HG02623 (cell line): ENCODE measurements at regions not wholly inside any gene's neighbourhood (a gene's known extent, or its start where the extent isn't known, plus 50 kb on each side); places are given as distances from the start of the nearest gene placed in this dataset.

ENCODE experiments used
- ATAC-seq: cut with Tn5 transposase; IDR thresholded peaks from one replicate; pipeline ENCODE4 v1.9.1; 2021; ENCODE audit warnings: moderate library complexity; ENCODE audit not compliant: unreplicated experiment

DNA sequence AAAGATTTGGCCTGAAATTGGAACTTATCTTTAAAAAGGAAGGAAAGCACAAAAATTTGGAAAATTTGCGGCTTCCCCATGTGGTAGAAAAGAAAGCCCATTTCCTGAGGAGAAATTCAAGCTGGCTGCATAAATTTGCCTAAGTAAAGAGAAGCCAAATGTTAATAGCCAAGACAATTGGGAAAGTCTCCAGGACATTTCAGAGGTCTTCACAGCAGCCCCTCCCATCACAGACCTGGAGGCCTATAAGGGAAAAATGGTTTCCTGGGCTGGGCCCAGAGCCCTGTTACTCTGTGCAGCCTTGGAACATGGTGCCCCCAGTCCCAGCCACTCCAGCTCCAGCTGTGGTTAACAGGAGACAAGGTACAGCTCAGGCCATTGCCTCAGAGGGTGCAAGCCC is 736.5 kb downstream of the HACE1 start:
- no peak for ATAC-seq

DNA sequence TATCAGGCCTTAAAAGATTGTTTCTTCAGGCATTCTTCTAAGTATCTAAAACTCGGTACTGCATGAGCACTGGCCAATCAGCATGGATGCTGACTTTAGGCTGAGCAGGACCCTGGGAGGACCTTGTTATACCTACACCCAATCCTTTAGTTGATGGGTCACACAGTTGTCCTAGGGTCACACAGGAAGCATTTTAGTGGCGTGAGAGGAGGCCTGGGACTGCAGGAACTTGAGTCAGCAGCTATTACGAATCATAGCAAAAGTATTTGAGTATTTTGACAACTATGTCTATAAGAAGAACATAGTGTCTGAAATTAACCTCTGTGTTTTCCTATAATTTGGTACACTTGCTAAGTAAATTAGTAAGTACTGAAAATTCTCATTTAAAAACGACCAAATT is 741.4 kb downstream of the HACE1 start:
- no peak for ATAC-seq

DNA sequence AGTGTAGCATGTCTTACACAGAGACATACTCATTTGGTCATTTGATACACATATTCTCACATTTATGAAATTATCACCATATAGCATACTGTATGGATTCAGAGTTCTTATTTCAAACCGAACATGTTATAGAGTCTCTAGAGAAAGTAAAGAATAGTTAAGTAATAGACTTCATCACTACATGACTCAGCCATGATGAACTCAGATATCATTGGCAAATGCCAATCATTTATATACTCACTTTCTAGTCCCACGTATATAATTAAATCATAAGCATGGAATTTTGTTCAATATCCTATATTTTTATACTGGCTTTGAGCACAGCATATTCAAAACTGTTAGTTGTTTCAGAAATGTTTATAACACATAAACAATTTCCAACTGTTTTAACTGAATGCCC is 749.9 kb downstream of the HACE1 start:
- no peak for ATAC-seq

DNA sequence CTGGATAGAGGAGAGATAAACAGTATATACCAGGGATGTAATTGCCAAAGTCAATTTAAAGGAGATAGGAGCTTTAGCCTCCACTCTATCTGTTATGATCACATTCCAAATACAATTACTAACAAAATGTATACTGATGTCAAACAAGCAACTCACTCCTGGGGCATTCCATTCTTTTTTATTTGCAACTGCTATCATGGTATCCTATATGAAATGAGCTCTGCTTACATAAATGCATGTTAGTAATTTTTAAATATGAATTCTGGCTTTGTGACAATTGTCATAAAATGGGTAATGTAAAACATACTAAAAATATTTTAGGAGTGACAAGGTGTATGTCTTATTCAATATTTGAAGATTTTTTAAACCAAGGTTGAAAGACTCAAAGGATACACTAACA is 751.1 kb downstream of the HACE1 start:
- ATAC-seq: no peak

DNA sequence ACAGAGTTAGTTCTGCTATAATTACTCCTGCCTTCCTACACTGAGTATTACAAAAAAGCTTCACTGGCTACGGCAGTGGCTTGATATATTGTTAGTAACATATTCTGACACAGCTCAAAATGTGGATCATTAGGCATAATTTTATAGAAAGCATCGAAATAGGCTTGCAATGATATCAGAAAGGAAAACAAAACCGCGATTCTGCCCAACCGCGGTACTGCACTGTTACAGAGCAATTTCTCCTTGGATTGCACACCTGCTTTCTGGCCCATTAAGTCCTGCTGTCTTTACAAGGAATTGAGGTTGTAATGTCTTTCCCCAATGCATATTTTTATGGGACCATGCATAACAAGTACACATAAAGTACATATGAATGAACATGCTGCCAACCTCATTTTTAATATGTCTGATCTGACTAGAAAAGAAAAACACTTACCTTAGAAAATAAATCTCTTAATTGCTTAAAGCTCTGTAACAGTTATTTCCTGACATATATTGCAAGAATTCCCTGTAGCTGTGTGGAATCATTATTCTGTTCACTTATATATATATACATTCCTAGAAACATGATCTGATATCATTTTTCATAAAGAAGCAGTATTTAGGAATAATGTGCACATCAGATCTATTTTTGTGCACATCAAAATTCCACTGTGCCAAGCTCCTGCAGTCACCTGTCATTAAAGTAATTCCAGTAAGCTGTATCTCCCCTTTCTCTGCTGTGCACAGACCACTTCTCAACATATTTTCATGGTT is 763.9 kb downstream of the HACE1 start:
- no peak for ATAC-seq

DNA sequence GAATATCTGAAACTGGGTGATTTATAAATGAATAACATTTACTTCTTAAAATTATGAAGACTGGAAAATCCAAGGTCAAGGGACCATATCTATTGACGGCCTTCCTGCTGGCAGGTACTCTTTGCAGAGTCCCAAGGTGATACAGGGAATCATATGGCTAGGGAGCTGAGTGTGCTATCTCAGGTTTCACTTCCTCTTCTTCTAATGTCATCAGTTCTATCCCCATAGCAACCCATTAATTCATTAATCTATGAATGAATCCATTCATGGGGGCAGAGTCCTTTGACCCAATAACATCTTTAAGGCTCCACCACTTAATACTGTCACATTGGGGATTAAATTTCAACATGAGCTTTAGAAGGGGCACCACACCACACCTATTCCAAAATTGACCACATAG is 772.0 kb downstream of the HACE1 start:
- ATAC-seq: no peak

DNA sequence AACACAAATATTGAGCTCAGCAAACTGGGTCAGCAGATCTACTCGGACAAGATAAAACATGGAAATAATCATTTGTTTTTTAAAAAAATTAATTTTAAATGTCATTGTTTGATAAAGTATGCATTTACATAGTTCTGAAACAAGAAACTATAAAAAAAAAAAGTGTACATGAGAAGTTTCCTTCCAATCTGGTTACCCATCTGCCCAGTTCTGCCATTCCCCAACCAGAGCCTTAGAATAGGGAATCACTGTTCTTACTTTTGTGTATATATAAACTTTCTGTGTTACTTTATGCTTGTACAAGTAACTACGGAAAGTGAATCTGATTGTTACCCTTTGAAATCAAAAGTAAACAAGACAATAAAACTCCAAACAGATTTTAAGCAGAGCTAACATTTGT is 791.4 kb downstream of the HACE1 start:
- ATAC-seq: no peak

DNA sequence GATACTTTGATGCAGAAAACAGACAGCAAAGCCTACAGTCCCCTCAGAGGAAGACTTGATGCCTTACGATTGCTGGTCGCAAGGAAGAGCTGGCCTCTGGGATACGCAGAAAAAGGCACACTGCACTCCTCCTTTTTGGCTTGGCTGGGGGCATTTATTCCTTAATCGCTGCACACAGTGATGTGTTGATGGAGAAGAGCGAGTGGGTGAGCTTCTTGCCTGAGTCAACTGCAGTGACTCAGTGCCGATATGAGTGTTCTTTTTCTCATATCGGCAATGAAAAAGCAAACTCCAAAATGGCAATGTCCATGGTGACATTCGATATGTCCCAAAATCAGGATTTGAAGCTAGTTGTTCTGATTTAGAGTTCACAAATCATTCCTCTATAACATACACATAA is 794.8 kb downstream of the HACE1 start:
- no peak for ATAC-seq

DNA sequence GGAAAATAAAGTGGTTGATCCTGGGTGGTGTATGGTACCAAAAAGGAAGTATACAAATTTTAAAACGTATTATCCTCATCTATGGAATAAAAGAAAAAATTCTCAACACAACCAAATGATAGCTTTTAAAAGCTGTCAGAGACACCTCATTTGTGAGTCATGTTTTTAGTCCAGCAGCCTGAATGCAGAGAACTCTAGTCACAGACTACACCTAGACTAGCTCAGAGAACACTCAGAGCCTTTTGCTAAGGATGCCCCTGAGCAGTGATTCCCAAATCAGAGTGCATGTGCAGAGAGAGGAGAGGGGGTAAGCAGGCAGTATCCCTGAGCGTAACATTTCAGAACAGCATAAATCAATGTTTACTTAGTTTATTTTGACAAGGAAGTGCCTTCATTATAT is 809.3 kb downstream of the HACE1 start:
- ATAC-seq: no peak

DNA sequence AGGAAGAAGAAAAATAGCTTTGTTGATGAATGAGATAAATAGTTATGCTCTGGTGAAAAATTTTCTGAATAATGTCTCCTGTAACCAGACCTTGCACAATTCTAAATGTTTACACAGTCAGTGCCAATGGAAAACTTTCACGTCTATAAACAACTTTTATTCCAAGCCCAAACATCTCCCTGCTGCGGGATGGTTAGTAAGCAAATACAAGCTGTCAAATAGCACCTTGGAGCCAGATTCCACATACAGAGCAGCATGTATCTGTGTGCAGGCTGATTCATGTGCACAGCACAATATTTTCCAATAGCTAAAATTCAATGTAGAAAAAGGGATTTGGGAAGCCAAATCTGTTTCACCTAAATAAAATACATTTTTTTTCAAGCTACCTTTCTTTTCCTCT is 813.3 kb downstream of the HACE1 start:
- ATAC-seq: no peak

DNA sequence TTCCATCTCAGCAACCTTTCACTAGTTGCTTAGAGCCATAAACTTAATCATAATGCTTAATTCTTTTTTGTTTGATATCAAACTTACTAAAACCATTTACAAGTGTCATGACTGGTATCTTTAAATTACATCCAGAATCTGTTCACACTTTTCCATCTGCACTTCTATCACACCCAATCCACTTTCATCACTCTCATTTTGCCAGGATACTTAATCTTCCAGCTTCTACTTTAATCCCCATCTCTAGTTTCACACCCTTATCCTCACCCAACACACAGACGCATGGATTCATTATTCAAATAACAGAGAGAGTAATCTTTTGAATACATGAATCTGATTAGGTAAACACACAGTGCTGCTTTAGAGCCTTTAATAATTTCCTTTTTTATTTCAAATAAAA is 828.4 kb downstream of the HACE1 start:
- no peak for ATAC-seq

DNA sequence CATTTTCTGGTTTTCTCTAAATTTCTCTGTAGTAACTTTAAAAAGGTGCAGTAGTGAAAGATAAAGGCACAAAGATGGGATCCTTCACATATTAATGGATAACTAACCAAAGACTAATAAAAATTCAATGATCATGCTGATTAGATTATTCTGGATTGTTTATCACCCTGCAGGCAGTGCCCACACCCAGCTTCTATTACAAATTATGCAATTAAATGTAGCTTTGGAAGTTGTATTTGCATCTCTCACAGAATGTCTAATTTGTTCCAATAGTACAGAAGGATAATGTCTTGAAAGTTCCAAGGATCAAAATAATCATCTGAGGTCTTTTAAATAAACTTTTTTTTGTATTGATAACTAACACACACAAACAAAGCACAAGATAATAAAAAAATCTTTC is 837.6 kb downstream of the HACE1 start:
- no peak for ATAC-seq

DNA sequence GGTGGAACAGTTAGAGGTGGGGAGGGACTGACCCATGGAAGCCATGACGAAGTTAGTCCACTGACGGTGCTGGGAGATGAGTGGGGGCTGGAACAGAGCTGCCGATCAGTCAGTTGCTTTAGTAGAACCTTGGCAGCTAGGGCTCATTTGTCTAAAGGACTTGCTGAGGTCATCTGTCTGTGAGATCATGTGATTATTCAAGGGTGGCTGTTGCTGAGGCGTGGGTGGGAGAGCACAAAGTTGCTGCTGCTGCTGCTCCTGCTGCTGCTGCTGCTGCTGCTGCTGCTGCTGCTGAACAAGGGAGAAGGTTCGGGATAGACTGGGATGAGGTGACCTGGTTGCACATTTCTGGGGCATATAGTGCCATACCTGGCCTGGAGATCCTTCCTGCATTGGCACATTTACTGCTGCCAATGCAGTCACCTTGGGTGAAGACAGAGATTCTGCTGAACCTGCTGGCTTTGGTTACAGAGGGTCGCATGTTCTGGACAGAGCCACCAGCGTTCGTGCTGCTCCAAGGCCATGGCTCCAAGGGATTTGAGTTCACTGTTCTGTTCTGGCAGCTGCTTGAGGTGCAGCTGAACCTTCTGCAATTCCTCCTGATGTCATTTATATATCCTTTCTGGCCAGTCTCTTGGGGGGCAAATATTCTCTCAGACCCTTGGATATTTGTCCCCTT is 840.5 kb downstream of the HACE1 start:
- no peak for ATAC-seq

DNA sequence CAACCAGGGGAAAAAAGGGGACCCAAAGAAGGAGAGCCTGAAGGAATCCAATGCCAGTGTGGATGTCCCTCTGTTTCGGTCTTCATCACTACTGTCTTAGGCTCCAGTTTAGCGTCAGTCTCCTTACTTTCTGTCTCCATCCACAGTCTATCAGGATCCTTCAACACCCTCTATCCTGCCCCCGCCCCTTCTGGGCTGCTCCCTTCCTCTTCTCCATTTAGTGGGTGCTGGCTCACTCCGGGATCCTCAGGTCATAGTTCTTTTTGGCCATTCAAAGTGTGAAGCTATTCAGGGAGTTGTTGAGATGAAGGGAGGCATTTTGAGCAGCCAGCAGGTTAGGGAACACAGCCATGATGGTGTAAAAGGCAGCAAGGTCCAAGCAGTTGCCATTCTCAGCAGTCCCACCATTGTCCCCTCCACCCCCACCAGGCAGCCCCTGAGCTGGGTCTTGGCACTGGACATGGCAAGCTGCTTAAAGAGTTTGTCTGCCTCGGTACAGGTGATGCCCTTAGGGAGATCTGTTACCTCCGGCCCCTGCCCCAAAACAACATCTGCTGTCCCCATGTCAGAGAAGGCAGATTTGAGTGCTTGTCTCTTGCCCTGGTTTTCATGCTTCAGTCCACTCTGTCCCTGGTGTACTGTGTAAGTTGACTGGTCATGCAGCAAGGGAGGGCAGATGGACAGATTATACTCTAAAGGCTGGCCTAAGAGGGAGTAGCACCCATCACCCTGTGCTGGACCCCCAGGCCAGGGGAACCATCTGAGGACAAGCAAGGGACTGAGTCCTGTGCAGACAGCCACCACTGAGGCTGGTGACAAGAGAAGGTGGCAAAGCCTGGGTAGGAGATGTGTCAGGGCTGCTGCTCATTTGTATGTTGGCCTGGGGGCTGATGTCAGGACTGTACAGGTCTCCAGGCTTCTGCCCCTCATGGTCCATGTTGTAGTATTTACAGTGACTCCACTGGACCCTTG is 842.0 kb downstream of the HACE1 start:
- no peak for ATAC-seq

DNA sequence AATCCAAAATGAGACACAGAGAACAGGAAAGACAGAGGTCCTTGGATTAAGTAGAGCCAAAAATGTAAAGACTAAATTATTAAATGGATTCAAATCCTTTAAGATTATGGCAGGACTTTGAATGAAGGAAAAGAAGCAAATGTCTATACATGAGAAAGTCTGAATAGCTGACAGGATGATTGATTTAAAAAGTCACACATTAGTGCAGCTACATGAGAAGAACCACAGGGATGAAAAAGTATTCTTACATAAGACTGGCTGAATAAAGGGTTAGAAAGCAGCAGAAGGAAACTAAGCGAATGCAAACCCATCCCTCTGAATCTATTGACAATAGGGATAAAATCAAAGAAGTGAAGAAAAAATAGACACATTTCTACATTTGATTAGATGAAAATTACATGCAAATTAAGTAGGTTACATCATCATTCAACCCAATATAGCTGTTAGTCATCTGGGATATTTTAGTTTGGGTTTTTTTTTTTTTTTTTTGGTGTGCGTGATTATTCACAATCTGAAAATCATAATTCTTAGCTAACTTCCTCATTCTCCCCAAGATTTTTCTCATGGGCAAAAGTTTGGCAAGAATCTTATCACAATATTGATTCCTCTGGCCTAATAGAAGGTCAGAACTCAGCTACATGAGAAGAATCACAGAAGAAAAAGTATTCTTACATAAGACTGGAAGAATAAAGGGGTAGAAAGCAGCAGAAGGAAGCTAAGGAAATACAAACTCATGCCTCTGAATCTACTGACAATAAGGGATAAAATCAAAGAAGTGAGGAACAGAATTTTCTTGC is 845.4 kb downstream of the HACE1 start:
- no peak for ATAC-seq

DNA sequence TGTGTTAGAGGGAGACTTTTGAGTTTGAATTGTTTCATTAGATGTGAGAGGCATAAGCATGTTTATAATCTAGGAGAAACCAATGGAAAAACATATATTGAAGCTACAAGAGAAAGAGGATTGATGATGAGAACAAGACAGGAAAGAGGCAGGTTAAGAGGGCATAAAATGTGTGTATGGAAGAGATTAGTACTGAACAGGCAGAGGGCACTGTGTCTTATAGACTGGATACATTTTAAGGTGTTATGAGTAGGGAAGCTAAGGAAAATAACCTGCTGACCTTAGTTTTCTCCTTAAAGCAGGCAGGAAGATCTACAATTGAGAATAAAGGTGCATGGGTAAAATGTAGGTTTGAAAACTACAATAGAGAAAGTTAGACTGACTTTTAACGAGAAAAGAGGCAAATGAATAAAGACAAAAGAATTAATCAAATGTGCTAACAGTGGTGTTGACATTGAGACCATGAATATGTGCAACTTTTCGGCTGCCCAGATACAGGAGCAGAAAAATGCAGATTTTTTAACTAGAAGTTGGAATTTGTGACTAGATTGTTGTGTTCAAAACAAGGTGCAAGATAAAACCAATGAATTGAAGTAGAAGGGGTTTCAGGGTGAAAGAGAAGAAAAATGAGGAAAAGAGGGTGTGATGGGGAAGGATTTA is 846.3 kb downstream of the HACE1 start:
- no peak for ATAC-seq

DNA sequence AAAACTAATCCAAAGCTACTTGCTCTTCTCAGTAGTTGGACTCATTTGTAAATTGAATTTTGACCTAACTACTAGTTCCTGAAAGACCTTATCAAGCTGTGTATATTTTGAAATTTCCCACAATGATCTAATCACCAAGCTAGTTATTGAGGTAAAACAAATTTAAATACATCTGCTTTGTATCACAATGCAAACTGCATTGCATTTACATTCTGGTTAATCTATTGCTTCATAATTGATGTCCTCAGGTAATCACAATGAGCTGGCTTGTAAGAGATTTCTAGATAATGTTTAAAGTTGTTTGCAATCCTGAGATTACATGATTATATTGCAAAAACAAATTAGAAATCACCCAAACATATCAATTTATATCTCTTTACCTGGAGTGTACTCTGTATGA is 848.8 kb downstream of the HACE1 start:
- no peak for ATAC-seq

DNA sequence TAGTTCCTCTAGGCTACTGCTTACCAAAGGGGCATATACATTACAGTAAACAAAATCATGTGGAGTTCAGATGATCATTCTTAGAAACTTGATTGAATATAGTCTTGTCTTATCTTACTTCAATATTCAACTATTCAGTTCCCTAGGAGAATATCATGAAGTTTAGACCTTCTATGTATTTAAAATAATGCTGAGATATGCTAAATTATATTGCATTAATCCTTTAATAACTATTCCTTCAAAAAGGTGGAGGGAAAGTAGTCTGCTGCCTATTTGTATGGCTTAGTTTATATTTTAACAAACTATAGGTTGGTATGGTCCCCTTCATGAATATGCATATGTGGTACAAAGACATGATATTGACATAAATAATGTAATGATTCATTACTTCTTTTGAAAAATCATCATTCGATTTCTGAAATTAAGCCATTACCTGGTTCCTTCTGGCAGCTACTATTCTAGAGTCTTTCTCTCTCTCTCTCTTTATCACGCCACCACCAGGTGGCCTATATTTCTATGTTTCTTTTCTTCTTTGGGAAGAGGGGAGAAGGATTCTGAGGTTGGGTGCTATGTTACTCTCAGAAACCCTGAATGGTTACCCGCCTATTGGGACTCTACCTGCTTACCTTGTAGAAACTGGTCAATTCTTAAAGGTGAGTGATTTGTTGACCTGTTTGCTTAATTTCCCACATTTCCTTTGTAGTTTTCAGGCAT is 855.8 kb downstream of the HACE1 start:
- ATAC-seq: no peak

DNA sequence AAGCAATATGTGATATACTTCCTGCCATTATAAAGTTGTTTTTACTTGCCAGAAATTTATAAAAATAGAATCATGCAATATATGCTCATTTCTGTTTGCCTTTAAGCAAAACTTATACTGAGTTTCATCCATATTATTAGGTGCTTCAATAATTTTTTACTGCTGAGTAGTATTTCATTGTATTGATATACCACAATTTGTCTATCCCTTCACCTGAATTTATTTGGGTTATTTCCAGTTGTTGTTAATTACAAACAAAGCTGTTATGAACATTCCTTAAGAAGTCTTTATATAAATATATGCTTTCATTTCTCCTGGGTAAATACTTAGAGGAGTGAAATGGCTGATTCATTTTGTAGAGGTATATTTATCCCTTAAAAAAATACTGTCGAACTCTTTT is 864.1 kb downstream of the HACE1 start:
- ATAC-seq: no peak

DNA sequence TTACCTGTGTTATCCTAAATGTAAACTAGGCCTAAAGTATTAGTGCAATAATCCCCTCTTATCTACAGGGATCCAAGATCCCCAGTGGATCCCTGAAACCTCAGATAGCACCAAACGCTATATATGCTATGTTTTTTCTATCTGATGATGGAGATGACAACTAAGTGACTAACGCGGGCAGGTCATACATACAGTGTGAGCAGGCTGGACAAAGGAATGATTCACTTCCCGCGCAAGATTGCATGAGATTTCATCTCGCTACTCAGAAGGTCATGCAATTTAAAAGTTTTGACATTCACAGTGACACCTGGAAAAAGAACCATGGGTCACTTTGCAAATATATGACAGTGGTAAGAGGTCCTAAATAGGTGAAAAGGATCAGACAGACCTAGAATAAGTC is 875.9 kb downstream of the HACE1 start:
- no peak for ATAC-seq
